ENCODE measurements at regions not wholly inside any gene's neighbourhood (a gene's known extent, or its start where the extent isn't known, plus 50 kb on each side); places are given as distances from the start of the nearest gene placed in this dataset.

- H3K4me3 ChIP-seq (ENCODE audit: control insufficient read depth in 2 of 3, extremely low read depth in 1 of 3, insufficient read depth in 2 of 3, low read depth in 1 of 3, low read length in 3 of 3): no peak overlapping the region
- FAIRE-seq (no peak), DNase-seq (ENCODE audit: low read depth, low spot score) (no peak)
- H3K4me1 ChIP-seq (ENCODE audit: control insufficient read depth, extremely low read depth, insufficient read depth, low read length): no peaks in the 10 kb centered on the region
- H3K4me2 ChIP-seq (ENCODE audit: control insufficient read depth, extremely low read depth, insufficient read depth, low read depth, low read length): no peak overlapping the region
- no peaks in the 10 kb centered on the region for H3K9me1 ChIP-seq (ENCODE audit: control insufficient read depth, extremely low read depth, insufficient read depth, low read length)
- no peaks in the 10 kb centered on the region for H4K20me1 ChIP-seq (ENCODE audit: control insufficient read depth, extremely low read depth, insufficient read depth, low read length)
- TF ChIP-seq EZH2 (IDR thresholded peaks at IDR 0.05; ENCODE audit: low read length) (no peak), CTCF (optimal IDR thresholded peaks at IDR 0.05 in 1 of 3, IDR thresholded peaks at IDR 0.05 in 1 of 3, conservative IDR thresholded peaks at IDR 0.05 in 1 of 3; ENCODE audit: extremely low read depth in 1 of 3, insufficient read depth in 2 of 3, low read length in 3 of 3) (no peak)
- H3K36me3 ChIP-seq (ENCODE audit: control insufficient read depth in 2 of 2, extremely low read depth in 1 of 2, insufficient read depth in 2 of 2, low read length in 2 of 2): no peaks in the 10 kb centered on the region
- H3K27ac ChIP-seq (ENCODE audit: control insufficient read depth, insufficient read depth, low read length): no peak overlapping the region
- no peaks in the 10 kb centered on the region for H3K79me2 ChIP-seq (ENCODE audit: control insufficient read depth, insufficient read depth, low read length)
- H3K9ac ChIP-seq (ENCODE audit: control insufficient read depth, extremely low read depth, insufficient read depth, low read length): no peak overlapping the region
- H2AFZ ChIP-seq (ENCODE audit: control insufficient read depth, low read length): no peak overlapping the region
- dilution Hi-C loops (cut with MboI; ENCODE audit: extremely low pct_ligation_motif_present, low sequenced_read_pairs): no loop called here
- no peaks in the 10 kb centered on the region for H3K9me3 ChIP-seq (ENCODE audit: control insufficient read depth, low read depth, low read length)
- H3K27me3 ChIP-seq (ENCODE audit: control insufficient read depth, extremely low read depth, insufficient read depth, low read length): no peaks in the 10 kb centered on the region
These were observed 672.1 kb downstream of the STK39 start for GRCh38 chr2:167575276-167575675.

GRCh38 chr2:167572883-167573619 is 674.3 kb downstream of the STK39 start:
- dilution Hi-C loops (cut with MboI; ENCODE audit: extremely low pct_ligation_motif_present, low sequenced_read_pairs): no loop called here

More at GRCh38 chr2:167572883-167573619, 674.3 kb downstream of the STK39 start:
- H3K9ac ChIP-seq (ENCODE audit: control insufficient read depth, extremely low read depth, insufficient read depth, low read length): no peak overlapping the region
- no peak overlapping the region for H3K4me2 ChIP-seq (ENCODE audit: control insufficient read depth, extremely low read depth, insufficient read depth, low read depth, low read length)
- no peak overlapping the region for H3K4me3 ChIP-seq (ENCODE audit: control insufficient read depth in 2 of 3, extremely low read depth in 1 of 3, insufficient read depth in 2 of 3, low read depth in 1 of 3, low read length in 3 of 3)
- H3K79me2 ChIP-seq (ENCODE audit: control insufficient read depth, insufficient read depth, low read length): no peaks in the 10 kb centered on the region
- no peaks in the 10 kb centered on the region for H3K4me1 ChIP-seq (ENCODE audit: control insufficient read depth, extremely low read depth, insufficient read depth, low read length)
- FAIRE-seq: no peak
- TF ChIP-seq EZH2 (IDR thresholded peaks at IDR 0.05; ENCODE audit: low read length) (no peak), CTCF (optimal IDR thresholded peaks at IDR 0.05 in 1 of 3, IDR thresholded peaks at IDR 0.05 in 1 of 3, conservative IDR thresholded peaks at IDR 0.05 in 1 of 3; ENCODE audit: extremely low read depth in 1 of 3, insufficient read depth in 2 of 3, low read length in 3 of 3) (no peak)
- H3K27ac ChIP-seq (ENCODE audit: control insufficient read depth, insufficient read depth, low read length): no peak overlapping the region
- H3K9me3 ChIP-seq (ENCODE audit: control insufficient read depth, low read depth, low read length): no peaks in the 10 kb centered on the region
- H3K9me1 ChIP-seq (ENCODE audit: control insufficient read depth, extremely low read depth, insufficient read depth, low read length): no peaks in the 10 kb centered on the region
- no peaks in the 10 kb centered on the region for H3K36me3 ChIP-seq (ENCODE audit: control insufficient read depth in 2 of 2, extremely low read depth in 1 of 2, insufficient read depth in 2 of 2, low read length in 2 of 2)
- no peaks in the 10 kb centered on the region for H4K20me1 ChIP-seq (ENCODE audit: control insufficient read depth, extremely low read depth, insufficient read depth, low read length)
- H3K27me3 ChIP-seq (ENCODE audit: control insufficient read depth, extremely low read depth, insufficient read depth, low read length): no peaks in the 10 kb centered on the region
- no peak overlapping the region for H2AFZ ChIP-seq (ENCODE audit: control insufficient read depth, low read length)
- DNase-seq (ENCODE audit: low read depth, low spot score): no peak

Measured in keratinocyte (primary cell).